ENCODE measurements at regions not wholly inside any gene's neighbourhood (a gene's known extent, or its start where the extent isn't known, plus 50 kb on each side); places are given as distances from the start of the nearest gene placed in this dataset.

DNA sequence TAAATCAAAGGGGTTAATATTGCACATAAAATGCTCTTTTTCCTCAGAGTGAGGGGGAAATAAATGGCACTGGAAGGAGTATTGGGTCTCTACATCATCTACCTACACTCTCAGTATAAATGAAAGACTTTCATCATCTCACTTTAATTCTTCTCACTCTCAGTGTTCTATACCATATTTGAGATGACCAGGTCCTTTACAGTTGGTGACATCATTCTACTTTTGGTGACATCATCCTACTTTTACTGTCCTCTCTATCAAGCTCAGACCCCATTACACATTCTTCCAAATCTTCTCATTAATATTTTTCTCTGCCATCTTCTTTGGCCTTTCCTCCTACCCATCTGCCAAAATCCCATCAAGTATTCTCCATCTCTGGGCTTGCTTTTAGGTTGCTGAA, 74.6 kb upstream of the TMEM106B start:
- TF ChIP-seq, protein P1, sequence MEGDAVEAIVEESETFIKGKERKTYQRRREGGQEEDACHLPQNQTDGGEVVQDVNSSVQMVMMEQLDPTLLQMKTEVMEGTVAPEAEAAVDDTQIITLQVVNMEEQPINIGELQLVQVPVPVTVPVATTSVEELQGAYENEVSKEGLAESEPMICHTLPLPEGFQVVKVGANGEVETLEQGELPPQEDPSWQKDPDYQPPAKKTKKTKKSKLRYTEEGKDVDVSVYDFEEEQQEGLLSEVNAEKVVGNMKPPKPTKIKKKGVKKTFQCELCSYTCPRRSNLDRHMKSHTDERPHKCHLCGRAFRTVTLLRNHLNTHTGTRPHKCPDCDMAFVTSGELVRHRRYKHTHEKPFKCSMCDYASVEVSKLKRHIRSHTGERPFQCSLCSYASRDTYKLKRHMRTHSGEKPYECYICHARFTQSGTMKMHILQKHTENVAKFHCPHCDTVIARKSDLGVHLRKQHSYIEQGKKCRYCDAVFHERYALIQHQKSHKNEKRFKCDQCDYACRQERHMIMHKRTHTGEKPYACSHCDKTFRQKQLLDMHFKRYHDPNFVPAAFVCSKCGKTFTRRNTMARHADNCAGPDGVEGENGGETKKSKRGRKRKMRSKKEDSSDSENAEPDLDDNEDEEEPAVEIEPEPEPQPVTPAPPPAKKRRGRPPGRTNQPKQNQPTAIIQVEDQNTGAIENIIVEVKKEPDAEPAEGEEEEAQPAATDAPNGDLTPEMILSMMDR (IDR thresholded peaks at IDR 0.05; ENCODE audit: low read depth, low read length, missing input control): no peak
- TF ChIP-seq RAD21 (IDR thresholded peaks at IDR 0.05) (no peak), FOXA1 (IDR thresholded peaks at IDR 0.05) (no peak), TAF1 (conservative IDR thresholded peaks at IDR 0.05) (no peak), YY1 (IDR thresholded peaks at IDR 0.05) (no peak), GABPA (IDR thresholded peaks at IDR 0.05 in 1 of 2, conservative IDR thresholded peaks at IDR 0.05 in 1 of 2) (no peak), SP1 (IDR thresholded peaks at IDR 0.05) (no peak), JUND (IDR thresholded peaks at IDR 0.05) (no peak)
- TF ChIP-seq, protein P2, sequence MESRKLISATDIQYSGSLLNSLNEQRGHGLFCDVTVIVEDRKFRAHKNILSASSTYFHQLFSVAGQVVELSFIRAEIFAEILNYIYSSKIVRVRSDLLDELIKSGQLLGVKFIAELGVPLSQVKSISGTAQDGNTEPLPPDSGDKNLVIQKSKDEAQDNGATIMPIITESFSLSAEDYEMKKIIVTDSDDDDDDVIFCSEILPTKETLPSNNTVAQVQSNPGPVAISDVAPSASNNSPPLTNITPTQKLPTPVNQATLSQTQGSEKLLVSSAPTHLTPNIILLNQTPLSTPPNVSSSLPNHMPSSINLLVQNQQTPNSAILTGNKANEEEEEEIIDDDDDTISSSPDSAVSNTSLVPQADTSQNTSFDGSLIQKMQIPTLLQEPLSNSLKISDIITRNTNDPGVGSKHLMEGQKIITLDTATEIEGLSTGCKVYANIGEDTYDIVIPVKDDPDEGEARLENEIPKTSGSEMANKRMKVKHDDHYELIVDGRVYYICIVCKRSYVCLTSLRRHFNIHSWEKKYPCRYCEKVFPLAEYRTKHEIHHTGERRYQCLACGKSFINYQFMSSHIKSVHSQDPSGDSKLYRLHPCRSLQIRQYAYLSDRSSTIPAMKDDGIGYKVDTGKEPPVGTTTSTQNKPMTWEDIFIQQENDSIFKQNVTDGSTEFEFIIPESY (IDR thresholded peaks at IDR 0.05): no peak
- TF ChIP-seq, protein P3, sequence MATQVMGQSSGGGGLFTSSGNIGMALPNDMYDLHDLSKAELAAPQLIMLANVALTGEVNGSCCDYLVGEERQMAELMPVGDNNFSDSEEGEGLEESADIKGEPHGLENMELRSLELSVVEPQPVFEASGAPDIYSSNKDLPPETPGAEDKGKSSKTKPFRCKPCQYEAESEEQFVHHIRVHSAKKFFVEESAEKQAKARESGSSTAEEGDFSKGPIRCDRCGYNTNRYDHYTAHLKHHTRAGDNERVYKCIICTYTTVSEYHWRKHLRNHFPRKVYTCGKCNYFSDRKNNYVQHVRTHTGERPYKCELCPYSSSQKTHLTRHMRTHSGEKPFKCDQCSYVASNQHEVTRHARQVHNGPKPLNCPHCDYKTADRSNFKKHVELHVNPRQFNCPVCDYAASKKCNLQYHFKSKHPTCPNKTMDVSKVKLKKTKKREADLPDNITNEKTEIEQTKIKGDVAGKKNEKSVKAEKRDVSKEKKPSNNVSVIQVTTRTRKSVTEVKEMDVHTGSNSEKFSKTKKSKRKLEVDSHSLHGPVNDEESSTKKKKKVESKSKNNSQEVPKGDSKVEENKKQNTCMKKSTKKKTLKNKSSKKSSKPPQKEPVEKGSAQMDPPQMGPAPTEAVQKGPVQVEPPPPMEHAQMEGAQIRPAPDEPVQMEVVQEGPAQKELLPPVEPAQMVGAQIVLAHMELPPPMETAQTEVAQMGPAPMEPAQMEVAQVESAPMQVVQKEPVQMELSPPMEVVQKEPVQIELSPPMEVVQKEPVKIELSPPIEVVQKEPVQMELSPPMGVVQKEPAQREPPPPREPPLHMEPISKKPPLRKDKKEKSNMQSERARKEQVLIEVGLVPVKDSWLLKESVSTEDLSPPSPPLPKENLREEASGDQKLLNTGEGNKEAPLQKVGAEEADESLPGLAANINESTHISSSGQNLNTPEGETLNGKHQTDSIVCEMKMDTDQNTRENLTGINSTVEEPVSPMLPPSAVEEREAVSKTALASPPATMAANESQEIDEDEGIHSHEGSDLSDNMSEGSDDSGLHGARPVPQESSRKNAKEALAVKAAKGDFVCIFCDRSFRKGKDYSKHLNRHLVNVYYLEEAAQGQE (IDR thresholded peaks at IDR 0.05): no peak
- TF ChIP-seq, protein P4, sequence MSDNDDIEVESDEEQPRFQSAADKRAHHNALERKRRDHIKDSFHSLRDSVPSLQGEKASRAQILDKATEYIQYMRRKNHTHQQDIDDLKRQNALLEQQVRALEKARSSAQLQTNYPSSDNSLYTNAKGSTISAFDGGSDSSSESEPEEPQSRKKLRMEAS (IDR thresholded peaks at IDR 0.05): no peak
- TF ChIP-seq, protein P5, sequence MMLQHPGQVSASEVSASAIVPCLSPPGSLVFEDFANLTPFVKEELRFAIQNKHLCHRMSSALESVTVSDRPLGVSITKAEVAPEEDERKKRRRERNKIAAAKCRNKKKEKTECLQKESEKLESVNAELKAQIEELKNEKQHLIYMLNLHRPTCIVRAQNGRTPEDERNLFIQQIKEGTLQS (IDR thresholded peaks at IDR 0.05): no peak

Measured in liver (tissue), 3 donors.